ENCODE measurements at regions not wholly inside any gene's neighbourhood (a gene's known extent, or its start where the extent isn't known, plus 50 kb on each side); places are given as distances from the start of the nearest gene placed in this dataset.

DNA sequence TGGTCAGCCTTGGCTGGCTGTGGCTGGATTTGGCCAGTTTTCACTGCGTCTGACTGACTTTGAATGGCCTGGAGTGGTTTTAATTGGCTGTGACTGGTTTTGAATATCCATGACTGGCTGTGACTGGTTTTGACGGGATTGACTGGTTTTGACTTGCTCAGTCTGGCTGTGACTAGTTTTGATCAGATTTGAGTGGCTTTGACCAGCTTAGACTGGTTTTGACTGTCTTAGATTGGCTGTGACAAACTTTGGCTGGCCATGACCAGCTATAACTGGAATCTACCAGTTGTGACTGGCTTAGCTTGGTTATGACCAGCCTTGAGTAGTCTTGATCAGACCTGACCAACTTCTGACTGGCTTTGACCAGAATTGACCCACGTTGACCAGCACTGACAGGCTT is 168.4 kb upstream of the AMOT start:
- in situ Hi-C loops (cut with MboI; ENCODE audit: low pct_ligation_motif_present in 1 of 4, low pct_unique_long_range_greater_than_20kb in 1 of 4, low sequenced_read_pairs in 3 of 4) (no loop called here), intact Hi-C loops (cut with DNase I; ENCODE audit: low total_unique reads) (no loop called here)
- WGBS, 2 donors (ENCODE audit: low coverage in 1 of 2) = 56% methylated on average over 3 of the region's 3 CpGs; no CpG with 5 or more reads in 1 of the 2 donors
- Histone ChIP-seq H3K4me1 (no peaks in the 10 kb centered on the region), H3K4me3 (no peak overlapping the region), H3K27me3 (no peaks in the 10 kb centered on the region), H3K27ac (no peak overlapping the region), H3K9me3 (no peaks in the 10 kb centered on the region), H3K36me3 (no peaks in the 10 kb centered on the region)
- TF ChIP-seq POLR2AphosphoS5 (IDR thresholded peaks at IDR 0.05) (no peak), EP300 (IDR thresholded peaks at IDR 0.05; ENCODE audit: low read depth) (no peak), POLR2A (IDR thresholded peaks at IDR 0.05) (no peak)
- TF ChIP-seq, protein P1, sequence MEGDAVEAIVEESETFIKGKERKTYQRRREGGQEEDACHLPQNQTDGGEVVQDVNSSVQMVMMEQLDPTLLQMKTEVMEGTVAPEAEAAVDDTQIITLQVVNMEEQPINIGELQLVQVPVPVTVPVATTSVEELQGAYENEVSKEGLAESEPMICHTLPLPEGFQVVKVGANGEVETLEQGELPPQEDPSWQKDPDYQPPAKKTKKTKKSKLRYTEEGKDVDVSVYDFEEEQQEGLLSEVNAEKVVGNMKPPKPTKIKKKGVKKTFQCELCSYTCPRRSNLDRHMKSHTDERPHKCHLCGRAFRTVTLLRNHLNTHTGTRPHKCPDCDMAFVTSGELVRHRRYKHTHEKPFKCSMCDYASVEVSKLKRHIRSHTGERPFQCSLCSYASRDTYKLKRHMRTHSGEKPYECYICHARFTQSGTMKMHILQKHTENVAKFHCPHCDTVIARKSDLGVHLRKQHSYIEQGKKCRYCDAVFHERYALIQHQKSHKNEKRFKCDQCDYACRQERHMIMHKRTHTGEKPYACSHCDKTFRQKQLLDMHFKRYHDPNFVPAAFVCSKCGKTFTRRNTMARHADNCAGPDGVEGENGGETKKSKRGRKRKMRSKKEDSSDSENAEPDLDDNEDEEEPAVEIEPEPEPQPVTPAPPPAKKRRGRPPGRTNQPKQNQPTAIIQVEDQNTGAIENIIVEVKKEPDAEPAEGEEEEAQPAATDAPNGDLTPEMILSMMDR (IDR thresholded peaks at IDR 0.05) = no peak
- no peak for DNase-seq

DNA sequence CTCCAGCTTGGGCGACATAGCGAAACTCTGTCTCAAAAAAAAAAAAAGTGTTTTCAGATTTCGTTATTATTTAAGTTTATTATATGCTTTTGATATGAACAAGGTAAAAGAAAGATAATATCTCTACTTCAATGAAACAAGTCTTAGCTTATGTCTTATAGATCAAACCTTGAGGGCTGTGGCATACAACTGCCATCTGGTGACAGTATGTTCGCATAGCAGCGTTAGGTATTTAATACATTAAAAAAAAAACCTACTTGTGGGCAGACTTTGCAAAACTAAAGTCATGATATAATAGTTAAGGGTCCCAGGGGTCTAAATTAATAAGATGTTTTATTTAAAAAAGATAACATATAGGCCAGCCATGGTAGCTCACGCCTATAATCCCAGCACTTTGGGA is 161.2 kb upstream of the AMOT start:
- no peak overlapping the region for H3K27ac ChIP-seq
- H3K36me3 ChIP-seq = no peaks in the 10 kb centered on the region
- H3K27me3 ChIP-seq = no peaks in the 10 kb centered on the region
- DNase-seq = no peak
- H3K4me1 ChIP-seq = no peaks in the 10 kb centered on the region
- WGBS, 2 donors (ENCODE audit: low coverage in 1 of 2) = 75 to 85% methylated on average over 4 to 6 of the region's 6 CpGs
- in situ Hi-C loops (cut with MboI; ENCODE audit: low pct_ligation_motif_present in 1 of 4, low pct_unique_long_range_greater_than_20kb in 1 of 4, low sequenced_read_pairs in 3 of 4) = no loop called here
- no peak overlapping the region for H3K4me3 ChIP-seq
- intact Hi-C loops (cut with DNase I; ENCODE audit: low total_unique reads) = no loop called here
- H3K9me3 ChIP-seq = no peaks in the 10 kb centered on the region
- TF ChIP-seq POLR2AphosphoS5 (IDR thresholded peaks at IDR 0.05) (no peak), POLR2A (IDR thresholded peaks at IDR 0.05) (no peak), EP300 (IDR thresholded peaks at IDR 0.05; ENCODE audit: low read depth) (no peak)
- TF ChIP-seq, protein P1 (IDR thresholded peaks at IDR 0.05) = no peak

DNA sequence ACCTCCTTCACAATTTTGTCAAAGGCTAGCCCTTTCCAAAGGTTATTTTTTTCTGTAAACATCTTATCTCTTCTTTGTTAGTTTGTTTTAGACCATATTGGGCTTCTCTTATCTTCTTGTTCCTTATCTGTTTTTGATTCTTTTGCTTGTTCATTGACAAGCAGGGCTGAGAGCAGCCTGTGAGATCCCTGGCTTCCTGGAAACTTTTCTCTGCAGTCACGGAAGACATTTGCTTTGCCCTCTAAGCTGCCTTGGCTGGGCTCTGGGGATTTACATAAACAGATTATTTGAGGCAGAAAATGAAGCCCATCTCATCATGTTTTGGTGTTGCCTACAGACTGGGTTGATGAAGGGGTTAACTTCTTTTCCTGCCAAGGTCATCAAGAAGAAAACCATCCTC is 157.4 kb upstream of the AMOT start:
- Histone ChIP-seq H3K9me3 (no peaks in the 10 kb centered on the region), H3K27ac (no peak overlapping the region), H3K4me1 (no peaks in the 10 kb centered on the region), H3K4me3 (no peak overlapping the region), H3K36me3 (no peaks in the 10 kb centered on the region), H3K27me3 (no peaks in the 10 kb centered on the region)
- DNase-seq = no peak
- in situ Hi-C loops (cut with MboI; ENCODE audit: low pct_ligation_motif_present in 1 of 4, low pct_unique_long_range_greater_than_20kb in 1 of 4, low sequenced_read_pairs in 3 of 4) = no loop called here
- intact Hi-C loops (cut with DNase I; ENCODE audit: low total_unique reads) = no loop called here
- no peak for TF ChIP-seq POLR2AphosphoS5 (IDR thresholded peaks at IDR 0.05)
- no peak for TF ChIP-seq EP300 (IDR thresholded peaks at IDR 0.05; ENCODE audit: low read depth)
- WGBS, 2 donors (ENCODE audit: low coverage in 1 of 2) = 33% methylated on average over 1 of the region's 1 CpG; no CpG with 5 or more reads in 1 of the 2 donors

DNA sequence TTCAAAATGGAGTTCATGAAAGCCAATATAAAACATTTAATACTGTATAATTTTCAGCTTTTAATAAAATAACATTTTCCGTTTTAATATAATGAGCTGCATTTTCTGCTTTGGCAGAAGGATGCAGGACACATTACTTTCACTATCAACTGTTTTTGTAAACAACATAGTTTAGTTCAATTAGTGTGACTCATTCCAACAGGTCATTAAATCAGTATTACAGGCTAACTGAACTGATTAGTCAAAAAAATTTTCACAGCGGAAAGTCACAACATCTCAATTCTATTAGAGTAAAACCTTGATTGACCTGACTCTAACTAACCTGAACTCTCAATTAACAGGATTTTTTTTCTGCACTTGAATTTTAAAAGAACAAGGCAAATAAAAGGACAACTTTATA is 151.2 kb upstream of the AMOT start:
- H3K27ac ChIP-seq = no peak overlapping the region
- H3K27me3 ChIP-seq = no peaks in the 10 kb centered on the region
- in situ Hi-C loops (cut with MboI; ENCODE audit: low pct_ligation_motif_present in 1 of 4, low pct_unique_long_range_greater_than_20kb in 1 of 4, low sequenced_read_pairs in 3 of 4) = no loop called here
- no peak overlapping the region for H3K4me3 ChIP-seq
- no peak for TF ChIP-seq POLR2A (IDR thresholded peaks at IDR 0.05)
- TF ChIP-seq, protein P1 (IDR thresholded peaks at IDR 0.05) = no peak
- no peak for TF ChIP-seq EP300 (IDR thresholded peaks at IDR 0.05; ENCODE audit: low read depth)
- TF ChIP-seq POLR2AphosphoS5 (IDR thresholded peaks at IDR 0.05) = no peak
- H3K36me3 ChIP-seq = no peaks in the 10 kb centered on the region
- no peaks in the 10 kb centered on the region for H3K4me1 ChIP-seq
- no peaks in the 10 kb centered on the region for H3K9me3 ChIP-seq
- WGBS, 2 donors (ENCODE audit: low coverage in 1 of 2) = 82 to 83% methylated on average over 2 of the region's 2 CpGs
- DNase-seq = no peak
- intact Hi-C loops (cut with DNase I; ENCODE audit: low total_unique reads) = no loop called here

DNA sequence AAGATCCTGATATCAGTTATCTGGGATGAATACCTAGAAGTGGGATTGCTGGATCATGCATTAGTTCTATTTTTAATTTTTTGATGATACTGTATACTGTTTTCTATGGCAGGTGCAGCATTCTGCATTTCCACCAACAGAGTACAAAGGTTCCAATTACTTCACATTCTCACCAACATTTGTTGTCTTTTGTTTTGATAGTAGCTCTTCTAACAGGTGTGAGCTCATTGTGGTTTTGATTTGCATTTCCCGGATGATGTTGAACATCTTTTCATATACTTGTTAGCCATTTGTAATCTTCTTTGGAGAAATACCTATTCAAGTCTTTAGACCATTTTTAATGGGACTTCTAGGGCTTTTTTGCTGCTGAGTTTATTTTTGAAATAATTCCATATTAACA is 139.2 kb upstream of the AMOT start:
- H3K27ac ChIP-seq = no peak overlapping the region
- no peaks in the 10 kb centered on the region for H3K36me3 ChIP-seq
- no peaks in the 10 kb centered on the region for H3K27me3 ChIP-seq
- no peak for DNase-seq
- H3K4me3 ChIP-seq = no peak overlapping the region
- 86% methylated on average over 1 of the region's 1 CpG; no CpG with 5 or more reads in 1 of the 2 donors for WGBS, 2 donors (ENCODE audit: low coverage in 1 of 2)
- H3K9me3 ChIP-seq = no peaks in the 10 kb centered on the region
- TF ChIP-seq POLR2AphosphoS5 (IDR thresholded peaks at IDR 0.05) = no peak
- no peak for TF ChIP-seq EP300 (IDR thresholded peaks at IDR 0.05; ENCODE audit: low read depth)
- TF ChIP-seq, protein P1 (IDR thresholded peaks at IDR 0.05) = no peak
- no peak for TF ChIP-seq POLR2A (IDR thresholded peaks at IDR 0.05)
- intact Hi-C loops (cut with DNase I; ENCODE audit: low total_unique reads) (no loop called here), in situ Hi-C loops (cut with MboI; ENCODE audit: low pct_ligation_motif_present in 1 of 4, low pct_unique_long_range_greater_than_20kb in 1 of 4, low sequenced_read_pairs in 3 of 4) (no loop called here)
- H3K4me1 ChIP-seq = no peaks in the 10 kb centered on the region
